HCT116 (cell line): ENCODE measurements at regions not wholly inside any gene's neighbourhood (a gene's known extent, or its start where the extent isn't known, plus 50 kb on each side); places are given as distances from the start of the nearest gene placed in this dataset.

ENCODE experiments used
- CBX3 ChIP-seq: IDR thresholded peaks from 2 replicates; pipeline ENCODE4 v1.6.1; 2012; ENCODE audit warnings: low read depth
- CTCF ChIP-seq, 3 experiments: fragments of 200-600 bp in 1 of 3; sonication (generic) in 1 of 3; IDR thresholded peaks in 2 of 3; conservative IDR thresholded peaks in 1 of 3; 2 replicates each; pipeline ENCODE4 v1.5.1; 2012 to 2017; ENCODE audit warnings: low read depth in 2 of 3, low read length in 2 of 3, antibody characterized with exemption in 1 of 3, borderline replicate concordance in 1 of 3, control low read depth in 1 of 3, mild to moderate bottlenecking in 1 of 3, mixed read lengths in 1 of 3, mixed run types in 1 of 3, moderate library complexity in 1 of 3; ENCODE audit not compliant: insufficient read depth in 1 of 3
- EZH2 ChIP-seq: fragments of 200-600 bp; sonication (generic); IDR thresholded peaks from 2 replicates; pipeline ENCODE4 v1.6.1; 2017; ENCODE audit warnings: antibody characterized with exemption, mixed run types
- MAX ChIP-seq: IDR thresholded peaks from 2 replicates; pipeline ENCODE4 v1.6.1; 2012
- POLR2A ChIP-seq: IDR thresholded peaks from 2 replicates; pipeline ENCODE4 v1.7.0; 2011; ENCODE audit warnings: borderline replicate concordance; ENCODE audit not compliant: insufficient read depth, insufficient read length; ENCODE audit errors: extremely low read depth
- POLR2AphosphoS5 ChIP-seq: IDR thresholded peaks from 2 replicates; pipeline ENCODE4 v1.6.1; 2011; ENCODE audit warnings: mild to moderate bottlenecking, low read depth, low read length, moderate library complexity
- REST ChIP-seq: IDR thresholded peaks from 2 replicates; pipeline ENCODE4 v1.6.1; 2012; ENCODE audit warnings: low read depth
- SIN3A ChIP-seq: IDR thresholded peaks from 2 replicates; pipeline ENCODE4 v1.6.1; 2012; ENCODE audit warnings: low read depth
- SRF ChIP-seq: IDR thresholded peaks from 2 replicates; pipeline ENCODE4 v1.6.1; 2012; ENCODE audit warnings: low read depth
- TCF7L2 ChIP-seq: IDR thresholded peaks from 2 replicates; pipeline ENCODE4 v1.7.0; 2011; ENCODE audit warnings: borderline replicate concordance, inconsistent platforms; ENCODE audit not compliant: insufficient read depth, insufficient read length; ENCODE audit errors: extremely low read depth
- YY1 ChIP-seq: IDR thresholded peaks from 2 replicates; pipeline ENCODE4 v1.6.1; 2011; ENCODE audit warnings: low read length, low read depth, moderate library complexity, mild to moderate bottlenecking; ENCODE audit not compliant: insufficient replicate concordance; ENCODE audit errors: extremely low read depth
- ZFX ChIP-seq: fragments of 450-650 bp; IDR thresholded peaks from 2 replicates; pipeline ENCODE4 v1.6.1; 2017

GRCh38 chr2:77713412-77713811 is 191.2 kb upstream of the LRRTM4 start:
- TF ChIP-seq MAX (no peak), CTCF (IDR thresholded peaks at IDR 0.05 in 2 of 3, conservative IDR thresholded peaks at IDR 0.05 in 1 of 3; ENCODE audit: borderline replicate concordance in 1 of 3, insufficient read depth in 1 of 3, low read depth in 2 of 3, low read length in 2 of 3) (no peak), REST (no peak), POLR2A (no peak), SIN3A (no peak), CBX3 (no peak), ZFX (no peak), YY1 (no peak), POLR2AphosphoS5 (no peak), TCF7L2 (no peak), EZH2 (no peak), SRF (no peak)
